ENCODE measurements at regions not wholly inside any gene's neighbourhood (a gene's known extent, or its start where the extent isn't known, plus 50 kb on each side); places are given as distances from the start of the nearest gene placed in this dataset.

- H3K4me1 ChIP-seq (ENCODE audit: control insufficient read depth in 2 of 2, insufficient read depth in 2 of 2, low read length in 2 of 2): no peaks in the 10 kb centered on the region
- H3K9me3 ChIP-seq (ENCODE audit: control insufficient read depth in 2 of 3, low read length in 3 of 3): no peaks in the 10 kb centered on the region
- no peak overlapping the region for H3K27ac ChIP-seq (ENCODE audit: low read depth, low read length)
- no peaks in the 10 kb centered on the region for H3K36me3 ChIP-seq (ENCODE audit: control insufficient read depth in 2 of 3, insufficient read depth in 3 of 3, low read length in 3 of 3)
- H3K9me3 Mint-ChIP-seq: peaks cover 0 to 2% (median 0%) of the 10 kb centered on the region in 11 donors
- peaks cover 0 to 20% (median 5%) of the 10 kb centered on the region in 5 donors for H3K27me3 Mint-ChIP-seq
- no peaks in the 10 kb centered on the region for H3K36me3 Mint-ChIP-seq
- H3K4me3 Mint-ChIP-seq: no peak overlapping the region
- DNase-seq: peak in 5 of 9 donors; percentile 23 to 41 (median 29)
- CTCF ChIA-PET: interaction anchor here (1.1 to 1.2 kb wide), 2 partner anchors 16 to 1334 kb away, joined by 3 to 5 read pairs; no protein-coding TSS in a partner anchor
- peak; percentile 68 for ATAC-seq
- intact Hi-C loops (cut with micrococcal nuclease): loop anchor here (1.0 to 5.0 kb wide), 12 partner anchors 110 to 1339 kb away; no protein-coding TSS in a partner anchor
- POLR2A ChIA-PET: interaction anchor here (1.1 kb wide), 1 partner anchor 8 kb away, joined by 3 read pairs; no protein-coding TSS in a partner anchor
- no peak overlapping the region for H3K4me3 ChIP-seq (ENCODE audit: low read length)
- no peaks in the 10 kb centered on the region for H3K4me1 Mint-ChIP-seq
- H3K27ac Mint-ChIP-seq: no peak overlapping the region
- H3K27me3 ChIP-seq (ENCODE audit: control insufficient read depth in 2 of 2, insufficient read depth in 2 of 2, low read length in 2 of 2): no peaks in the 10 kb centered on the region
These were observed 137.4 kb upstream of the USP25 start for GRCh38 chr21:15592271-15592860.

GRCh38 chr21:15592957-15593356, 136.8 kb upstream of the USP25 start:
- Mint-ChIP-seq H3K4me3 (no peak overlapping the region), H3K36me3 (no peaks in the 10 kb centered on the region), H3K9me3 (peaks cover 0 to 2% (median 0%) of the 10 kb centered on the region in 11 donors), H3K27me3 (peaks cover 0 to 20% (median 5%) of the 10 kb centered on the region in 5 donors), H3K4me1 (no peaks in the 10 kb centered on the region), H3K27ac (no peak overlapping the region)
- no peak overlapping the region for H3K27ac ChIP-seq (ENCODE audit: low read depth, low read length)
- intact Hi-C loops (cut with micrococcal nuclease): loop anchor here (1.0 to 5.0 kb wide), 12 partner anchors 110 to 1340 kb away; no protein-coding TSS in a partner anchor
- no peaks in the 10 kb centered on the region for H3K27me3 ChIP-seq (ENCODE audit: control insufficient read depth in 2 of 2, insufficient read depth in 2 of 2, low read length in 2 of 2)
- no peaks in the 10 kb centered on the region for H3K4me1 ChIP-seq (ENCODE audit: control insufficient read depth in 2 of 2, insufficient read depth in 2 of 2, low read length in 2 of 2)
- POLR2A ChIA-PET: no interaction called here
- DNase-seq (no peak), ATAC-seq (no peak)
- CTCF ChIA-PET: interaction anchor here (1.1 kb wide), 1 partner anchor 1334 kb away, joined by 5 read pairs; no protein-coding TSS in a partner anchor
- no peaks in the 10 kb centered on the region for H3K9me3 ChIP-seq (ENCODE audit: control insufficient read depth in 2 of 3, low read length in 3 of 3)
- no peaks in the 10 kb centered on the region for H3K36me3 ChIP-seq (ENCODE audit: control insufficient read depth in 2 of 3, insufficient read depth in 3 of 3, low read length in 3 of 3)
- H3K4me3 ChIP-seq (ENCODE audit: low read length): no peak overlapping the region

- Histone ChIP-seq H3K36me3 (ENCODE audit: control insufficient read depth in 2 of 3, insufficient read depth in 3 of 3, low read length in 3 of 3) (no peaks in the 10 kb centered on the region), H3K9me3 (ENCODE audit: control insufficient read depth in 2 of 3, low read length in 3 of 3) (no peaks in the 10 kb centered on the region), H3K4me1 (ENCODE audit: control insufficient read depth in 2 of 2, insufficient read depth in 2 of 2, low read length in 2 of 2) (no peaks in the 10 kb centered on the region), H3K4me3 (ENCODE audit: low read length) (no peak overlapping the region), H3K27ac (ENCODE audit: low read depth, low read length) (no peak overlapping the region), H3K27me3 (ENCODE audit: control insufficient read depth in 2 of 2, insufficient read depth in 2 of 2, low read length in 2 of 2) (no peaks in the 10 kb centered on the region)
- intact Hi-C loops (cut with micrococcal nuclease): no loop called here
- DNase-seq (no peak), ATAC-seq (no peak)
- H3K4me1 Mint-ChIP-seq: no peaks in the 10 kb centered on the region
- H3K27ac Mint-ChIP-seq: no peak overlapping the region
- H3K36me3 Mint-ChIP-seq: no peaks in the 10 kb centered on the region
- H3K4me3 Mint-ChIP-seq: no peak overlapping the region
- no peaks in the 10 kb centered on the region for H3K9me3 Mint-ChIP-seq
- POLR2A ChIA-PET: no interaction called here
- CTCF ChIA-PET: no interaction called here
- H3K27me3 Mint-ChIP-seq: peaks cover 0 to 7% (median 0%) of the 10 kb centered on the region in 5 donors
These were observed 128.4 kb upstream of the USP25 start for GRCh38 chr21:15601390-15601789.

GRCh38 chr21:15604413-15604812, 125.4 kb upstream of the USP25 start:
- Mint-ChIP-seq H3K4me1 (no peaks in the 10 kb centered on the region), H3K27me3 (peaks cover 0 to 11% (median 0%) of the 10 kb centered on the region in 5 donors), H3K4me3 (no peak overlapping the region), H3K36me3 (no peaks in the 10 kb centered on the region), H3K9me3 (no peaks in the 10 kb centered on the region), H3K27ac (no peak overlapping the region)
- Histone ChIP-seq H3K36me3 (ENCODE audit: control insufficient read depth in 2 of 3, insufficient read depth in 3 of 3, low read length in 3 of 3) (no peaks in the 10 kb centered on the region), H3K4me1 (ENCODE audit: control insufficient read depth in 2 of 2, insufficient read depth in 2 of 2, low read length in 2 of 2) (no peaks in the 10 kb centered on the region), H3K27ac (ENCODE audit: low read depth, low read length) (no peak overlapping the region), H3K27me3 (ENCODE audit: control insufficient read depth in 2 of 2, insufficient read depth in 2 of 2, low read length in 2 of 2) (no peaks in the 10 kb centered on the region), H3K4me3 (ENCODE audit: low read length) (no peak overlapping the region), H3K9me3 (ENCODE audit: control insufficient read depth in 2 of 3, low read length in 3 of 3) (no peaks in the 10 kb centered on the region)
- DNase-seq (no peak), ATAC-seq (no peak)
- ChIA-PET CTCF (no interaction called here), POLR2A (no interaction called here)
- intact Hi-C loops (cut with micrococcal nuclease): no loop called here

GRCh38 chr21:15614766-15615165, 115.0 kb upstream of the USP25 start:
- H3K36me3 ChIP-seq (ENCODE audit: control insufficient read depth in 2 of 3, insufficient read depth in 3 of 3, low read length in 3 of 3): no peaks in the 10 kb centered on the region
- DNase-seq: no peak
- Mint-ChIP-seq H3K9me3 (peaks cover 0 to 2% (median 0%) of the 10 kb centered on the region in 11 donors), H3K36me3 (no peaks in the 10 kb centered on the region), H3K27me3 (peaks cover 0 to 2% (median 0%) of the 10 kb centered on the region in 5 donors), H3K27ac (no peak overlapping the region), H3K4me1 (no peaks in the 10 kb centered on the region), H3K4me3 (no peak overlapping the region)
- intact Hi-C loops (cut with micrococcal nuclease): no loop called here
- H3K27me3 ChIP-seq (ENCODE audit: control insufficient read depth in 2 of 2, insufficient read depth in 2 of 2, low read length in 2 of 2): no peaks in the 10 kb centered on the region
- POLR2A ChIA-PET: no interaction called here
- H3K27ac ChIP-seq (ENCODE audit: low read depth, low read length): no peak overlapping the region
- CTCF ChIA-PET: no interaction called here
- H3K4me1 ChIP-seq (ENCODE audit: control insufficient read depth in 2 of 2, insufficient read depth in 2 of 2, low read length in 2 of 2): no peaks in the 10 kb centered on the region
- no peaks in the 10 kb centered on the region for H3K9me3 ChIP-seq (ENCODE audit: control insufficient read depth in 2 of 3, low read length in 3 of 3)
- ATAC-seq: no peak
- no peak overlapping the region for H3K4me3 ChIP-seq (ENCODE audit: low read length)

GRCh38 chr21:15616864-15617574, 112.8 kb upstream of the USP25 start:
- no peaks in the 10 kb centered on the region for H3K9me3 ChIP-seq (ENCODE audit: control insufficient read depth in 2 of 3, low read length in 3 of 3)
- no peaks in the 10 kb centered on the region for H3K4me1 ChIP-seq (ENCODE audit: control insufficient read depth in 2 of 2, insufficient read depth in 2 of 2, low read length in 2 of 2)
- H3K4me3 Mint-ChIP-seq: no peak overlapping the region
- H3K27me3 ChIP-seq (ENCODE audit: control insufficient read depth in 2 of 2, insufficient read depth in 2 of 2, low read length in 2 of 2): no peaks in the 10 kb centered on the region
- no peak overlapping the region for H3K27ac Mint-ChIP-seq
- H3K36me3 ChIP-seq (ENCODE audit: control insufficient read depth in 2 of 3, insufficient read depth in 3 of 3, low read length in 3 of 3): no peaks in the 10 kb centered on the region
- no peak overlapping the region for H3K27ac ChIP-seq (ENCODE audit: low read depth, low read length)
- H3K36me3 Mint-ChIP-seq: no peaks in the 10 kb centered on the region
- peaks cover 0 to under 1% (median 0%) of the 10 kb centered on the region in 11 donors for H3K9me3 Mint-ChIP-seq
- ATAC-seq: no peak
- no peaks in the 10 kb centered on the region for H3K4me1 Mint-ChIP-seq
- H3K4me3 ChIP-seq (ENCODE audit: low read length): no peak overlapping the region
- POLR2A ChIA-PET: no interaction called here
- intact Hi-C loops (cut with micrococcal nuclease): no loop called here
- H3K27me3 Mint-ChIP-seq: peaks cover 0 to 2% (median 0%) of the 10 kb centered on the region in 5 donors
- DNase-seq: no peak
- CTCF ChIA-PET: no interaction called here

- POLR2A ChIA-PET: no interaction called here
- no peaks in the 10 kb centered on the region for H3K9me3 Mint-ChIP-seq
These were observed 111.8 kb upstream of the USP25 start for GRCh38 chr21:15617964-15618363.

More at GRCh38 chr21:15617964-15618363, 111.8 kb upstream of the USP25 start:
- no peaks in the 10 kb centered on the region for H3K27me3 ChIP-seq (ENCODE audit: control insufficient read depth in 2 of 2, insufficient read depth in 2 of 2, low read length in 2 of 2)
- H3K9me3 ChIP-seq (ENCODE audit: control insufficient read depth in 2 of 3, low read length in 3 of 3): no peaks in the 10 kb centered on the region
- Mint-ChIP-seq H3K27me3 (peaks cover 0 to 2% (median 0%) of the 10 kb centered on the region in 5 donors), H3K4me3 (no peak overlapping the region), H3K36me3 (no peaks in the 10 kb centered on the region), H3K4me1 (no peaks in the 10 kb centered on the region), H3K27ac (no peak overlapping the region)
- CTCF ChIA-PET: no interaction called here
- H3K36me3 ChIP-seq (ENCODE audit: control insufficient read depth in 2 of 3, insufficient read depth in 3 of 3, low read length in 3 of 3): no peaks in the 10 kb centered on the region
- intact Hi-C loops (cut with micrococcal nuclease): no loop called here
- H3K4me1 ChIP-seq (ENCODE audit: control insufficient read depth in 2 of 2, insufficient read depth in 2 of 2, low read length in 2 of 2): no peaks in the 10 kb centered on the region
- ATAC-seq: no peak
- H3K27ac ChIP-seq (ENCODE audit: low read depth, low read length): no peak overlapping the region
- no peak overlapping the region for H3K4me3 ChIP-seq (ENCODE audit: low read length)
- DNase-seq: no peak
